OCI-LY3 (cell line): ENCODE measurements at regions not wholly inside any gene's neighbourhood (a gene's known extent, or its start where the extent isn't known, plus 50 kb on each side); places are given as distances from the start of the nearest gene placed in this dataset.
A peak's percentile ranks its signal among the peaks of the same experiment; 100 is the strongest.

Experiments used
- EZH2phosphoT487 ChIP-seq: fragments of 200-600 bp; shearing (Covaris generic); IDR thresholded peaks from 2 replicates; pipeline ENCODE4 v1.6.1; 2018; ENCODE audit warnings: antibody characterized with exemption, mixed run types, low read depth
- TF ChIP-seq, protein P1 (sequence below): fragments of 200-600, 300-600 bp; sonication (generic); IDR thresholded peaks from 2 replicates; pipeline ENCODE4 v1.5.1; 2014; ENCODE audit warnings: antibody characterized with exemption, low read length, low read depth

DNA sequence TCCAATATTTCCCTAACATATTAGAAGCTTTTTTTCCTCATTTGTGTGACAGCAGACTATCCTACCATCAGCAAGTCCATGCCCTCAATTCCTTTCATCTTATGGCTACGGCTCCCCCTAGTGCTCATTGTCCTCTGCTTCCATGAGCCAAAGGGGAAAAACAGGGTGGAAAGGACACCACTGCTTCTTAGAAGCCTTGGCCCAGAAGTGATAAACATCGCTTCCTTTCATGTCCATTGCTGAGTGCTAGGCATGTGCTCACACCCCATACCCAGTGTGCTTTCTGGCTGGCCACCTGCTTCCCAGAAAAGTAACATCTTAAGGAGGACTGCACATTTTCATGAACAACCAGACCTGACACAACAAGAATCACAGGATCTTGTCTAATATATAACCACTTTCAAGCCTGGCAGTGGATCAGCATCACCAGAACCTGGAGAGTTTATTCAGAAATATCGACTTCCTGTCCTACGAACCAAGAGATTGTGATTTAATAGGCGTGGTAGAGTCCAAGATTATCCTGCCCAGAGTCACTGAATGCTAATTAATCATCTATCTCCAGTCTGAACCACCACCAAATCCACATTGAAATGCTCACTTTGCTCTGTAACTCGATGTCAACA lies 650.5 kb upstream of the SORCS1 start:
- TF ChIP-seq, protein P1, sequence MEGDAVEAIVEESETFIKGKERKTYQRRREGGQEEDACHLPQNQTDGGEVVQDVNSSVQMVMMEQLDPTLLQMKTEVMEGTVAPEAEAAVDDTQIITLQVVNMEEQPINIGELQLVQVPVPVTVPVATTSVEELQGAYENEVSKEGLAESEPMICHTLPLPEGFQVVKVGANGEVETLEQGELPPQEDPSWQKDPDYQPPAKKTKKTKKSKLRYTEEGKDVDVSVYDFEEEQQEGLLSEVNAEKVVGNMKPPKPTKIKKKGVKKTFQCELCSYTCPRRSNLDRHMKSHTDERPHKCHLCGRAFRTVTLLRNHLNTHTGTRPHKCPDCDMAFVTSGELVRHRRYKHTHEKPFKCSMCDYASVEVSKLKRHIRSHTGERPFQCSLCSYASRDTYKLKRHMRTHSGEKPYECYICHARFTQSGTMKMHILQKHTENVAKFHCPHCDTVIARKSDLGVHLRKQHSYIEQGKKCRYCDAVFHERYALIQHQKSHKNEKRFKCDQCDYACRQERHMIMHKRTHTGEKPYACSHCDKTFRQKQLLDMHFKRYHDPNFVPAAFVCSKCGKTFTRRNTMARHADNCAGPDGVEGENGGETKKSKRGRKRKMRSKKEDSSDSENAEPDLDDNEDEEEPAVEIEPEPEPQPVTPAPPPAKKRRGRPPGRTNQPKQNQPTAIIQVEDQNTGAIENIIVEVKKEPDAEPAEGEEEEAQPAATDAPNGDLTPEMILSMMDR: peak; percentile 79
- TF ChIP-seq EZH2phosphoT487: no peak
